ENCODE measurements at regions not wholly inside any gene's neighbourhood (a gene's known extent, or its start where the extent isn't known, plus 50 kb on each side); places are given as distances from the start of the nearest gene placed in this dataset.

- no peak for DNase-seq (ENCODE audit: low read depth)
- H3K4me3 ChIP-seq (ENCODE audit: control insufficient read depth, low read depth, low read length) = no peak overlapping the region
- no peak for TF ChIP-seq CTCF (IDR thresholded peaks at IDR 0.05; ENCODE audit: control insufficient read depth, insufficient read depth, low read depth, low read length, missing control alignments)
Measured at GRCh38 chr2:49465157-49465831, 311.0 kb upstream of the FSHR start.

- TF ChIP-seq CTCF (IDR thresholded peaks at IDR 0.05; ENCODE audit: control insufficient read depth, insufficient read depth, low read depth, low read length, missing control alignments) = no peak
- H3K4me3 ChIP-seq (ENCODE audit: control insufficient read depth, low read depth, low read length) = no peak overlapping the region
- DNase-seq (ENCODE audit: low read depth) = no peak
Measured at GRCh38 chr2:49459314-49459993, 305.1 kb upstream of the FSHR start.

- no peak for TF ChIP-seq CTCF (IDR thresholded peaks at IDR 0.05; ENCODE audit: control insufficient read depth, insufficient read depth, low read depth, low read length, missing control alignments)
- no peak overlapping the region for H3K4me3 ChIP-seq (ENCODE audit: control insufficient read depth, low read depth, low read length)
- DNase-seq (ENCODE audit: low read depth) = no peak
Measured at GRCh38 chr2:49444005-49444404, 289.7 kb upstream of the FSHR start.

- no peak for DNase-seq (ENCODE audit: low read depth)
- no peak overlapping the region for H3K4me3 ChIP-seq (ENCODE audit: control insufficient read depth, low read depth, low read length)
- TF ChIP-seq CTCF (IDR thresholded peaks at IDR 0.05; ENCODE audit: control insufficient read depth, insufficient read depth, low read depth, low read length, missing control alignments) = no peak
Measured at GRCh38 chr2:49426996-49427395, 272.7 kb upstream of the FSHR start.

GRCh38 chr2:49416252-49416651 lies 261.9 kb upstream of the FSHR start:
- H3K4me3 ChIP-seq (ENCODE audit: control insufficient read depth, low read depth, low read length) = no peak overlapping the region
- no peak for DNase-seq (ENCODE audit: low read depth)
- no peak for TF ChIP-seq CTCF (IDR thresholded peaks at IDR 0.05; ENCODE audit: control insufficient read depth, insufficient read depth, low read depth, low read length, missing control alignments)

- TF ChIP-seq CTCF (IDR thresholded peaks at IDR 0.05; ENCODE audit: control insufficient read depth, insufficient read depth, low read depth, low read length, missing control alignments) = no peak
- DNase-seq (ENCODE audit: low read depth) = no peak
- no peak overlapping the region for H3K4me3 ChIP-seq (ENCODE audit: control insufficient read depth, low read depth, low read length)
Measured at GRCh38 chr2:49404108-49404507, 249.8 kb upstream of the FSHR start.
